ENCODE measurements at regions not wholly inside any gene's neighbourhood (a gene's known extent, or its start where the extent isn't known, plus 50 kb on each side); places are given as distances from the start of the nearest gene placed in this dataset.

DNA sequence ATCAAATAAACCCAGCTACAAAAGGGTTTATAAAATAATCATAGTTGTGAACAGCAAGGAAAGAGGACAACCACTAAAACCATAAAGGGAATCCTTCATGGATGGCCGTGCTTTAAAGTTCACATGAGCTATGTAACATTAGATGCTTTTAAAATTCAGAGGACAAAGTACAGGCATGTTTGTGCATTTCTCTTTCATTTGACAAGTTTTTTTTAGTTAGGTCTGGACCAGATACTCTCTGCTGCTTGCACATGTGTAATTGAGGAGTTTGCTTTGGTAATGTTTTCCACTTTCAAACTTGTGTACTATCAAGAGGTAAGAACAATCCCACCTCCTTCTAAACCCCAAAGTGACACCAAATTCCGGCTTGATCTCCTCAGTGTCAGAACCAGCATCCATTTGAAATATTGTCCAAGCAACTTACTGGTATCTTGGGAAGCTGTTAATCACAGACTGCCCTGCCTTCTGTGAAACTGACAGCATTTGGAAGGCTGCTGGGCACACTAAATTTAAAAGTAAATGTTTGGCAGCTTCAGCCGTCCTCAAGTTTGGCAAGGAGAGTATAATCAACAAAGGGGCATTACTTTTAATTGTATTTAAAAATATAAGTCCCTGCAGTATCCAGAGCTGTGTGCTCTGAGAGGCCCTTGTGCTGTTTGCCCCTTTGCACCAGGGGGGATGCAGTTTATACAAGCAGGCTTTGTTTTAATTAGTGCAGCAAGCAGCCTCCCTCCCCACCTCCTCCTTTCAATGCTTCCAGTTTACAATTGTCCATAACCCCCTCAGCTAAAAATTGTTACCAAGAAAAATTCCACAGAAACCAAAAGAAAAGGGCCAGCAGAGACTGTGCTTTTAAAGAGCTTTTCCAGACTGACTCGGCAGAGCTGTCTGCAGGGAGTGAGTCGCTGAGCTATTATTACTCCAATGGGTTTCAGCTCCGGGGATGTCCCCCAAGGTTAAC, 328.3 kb upstream of the MPDZ start:
- no peak for TF ChIP-seq EZH2phosphoT487 (IDR thresholded peaks at IDR 0.05; ENCODE audit: low read depth)
- TF ChIP-seq CTCF (IDR thresholded peaks at IDR 0.05; ENCODE audit: low read depth, low read length), result no peak

Data from OCI-LY3 (cell line).